ENCODE measurements at regions not wholly inside any gene's neighbourhood (a gene's known extent, or its start where the extent isn't known, plus 50 kb on each side); places are given as distances from the start of the nearest gene placed in this dataset.

DNA sequence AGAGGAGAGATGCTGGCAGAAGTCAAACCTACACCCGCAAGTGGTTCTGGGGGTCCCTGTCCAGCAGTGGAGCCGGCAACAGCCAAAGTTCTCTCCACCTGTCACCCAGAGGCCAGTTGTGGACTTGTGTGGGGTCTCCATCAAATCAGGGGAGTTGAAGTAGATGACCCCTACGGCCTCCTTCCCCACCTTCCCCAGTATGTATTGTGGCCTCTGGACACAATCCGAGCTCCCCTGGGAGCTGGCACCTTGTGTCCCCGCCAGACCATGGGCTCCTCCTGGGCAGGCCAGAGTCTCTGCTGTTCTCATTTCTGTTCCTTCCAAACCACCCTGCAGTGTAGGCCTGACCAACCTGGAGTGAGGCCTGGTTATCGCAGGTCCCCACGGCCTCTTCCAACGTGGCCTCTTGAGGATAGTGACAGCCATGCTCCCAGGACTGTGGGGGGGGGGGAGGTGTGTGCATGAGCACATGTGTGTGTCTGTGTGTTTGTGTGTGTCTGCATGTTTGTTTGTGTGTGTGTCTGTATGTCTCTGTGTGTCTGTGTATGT, 246.4 kb downstream of the MATN1 start:
- no peaks in the 10 kb centered on the region for H3K4me1 Mint-ChIP-seq (ENCODE audit: low read depth, unreplicated experiment)
- DNase-seq (ENCODE audit: low read depth): no peak
- H3K4me3 Mint-ChIP-seq (ENCODE audit: unreplicated experiment): no peak overlapping the region
- Histone ChIP-seq H3K27ac (ENCODE audit: low read depth, low read length) (no peak overlapping the region), H2AFZ (ENCODE audit: low read depth, low read length) (no peak overlapping the region), H3K36me3 (ENCODE audit: insufficient read depth, low read length) (no peaks in the 10 kb centered on the region), H3K79me2 (ENCODE audit: insufficient read depth, low read length) (no peaks in the 10 kb centered on the region), H4K20me1 (ENCODE audit: insufficient read depth, low read length) (no peaks in the 10 kb centered on the region), H3K4me3 (ENCODE audit: insufficient read depth, low read depth, low read length) (no peak overlapping the region), H3K4me2 (ENCODE audit: low read length) (no peak overlapping the region), H3K4me1 (ENCODE audit: insufficient read depth, low read length) (no peaks in the 10 kb centered on the region), H3K9ac (ENCODE audit: low read length) (no peak overlapping the region), H3K27me3 (ENCODE audit: insufficient read depth, low read length) (no peaks in the 10 kb centered on the region), H3K9me3 (ENCODE audit: insufficient read depth, low read depth, low read length) (peaks cover 3% of the 10 kb centered on the region)
- no peaks in the 10 kb centered on the region for H3K36me3 Mint-ChIP-seq (ENCODE audit: low read depth, unreplicated experiment)
- FAIRE-seq: no peak
- peaks cover 14% of the 10 kb centered on the region for H3K9me3 Mint-ChIP-seq (ENCODE audit: unreplicated experiment)
- peaks cover 27% of the 10 kb centered on the region for H3K27me3 Mint-ChIP-seq (ENCODE audit: low read depth, unreplicated experiment)
- no peak overlapping the region for H3K27ac Mint-ChIP-seq (ENCODE audit: unreplicated experiment)
- TF ChIP-seq CTCF (IDR thresholded peaks at IDR 0.05; ENCODE audit: insufficient read depth, low read depth, low read length) (no peak), EZH2 (IDR thresholded peaks at IDR 0.05; ENCODE audit: insufficient read depth, low read length) (no peak)

- Histone ChIP-seq H3K9ac (ENCODE audit: low read length) (no peak overlapping the region), H3K27ac (ENCODE audit: low read depth, low read length) (no peak overlapping the region), H3K79me2 (ENCODE audit: insufficient read depth, low read length) (no peaks in the 10 kb centered on the region), H3K27me3 (ENCODE audit: insufficient read depth, low read length) (no peaks in the 10 kb centered on the region), H3K9me3 (ENCODE audit: insufficient read depth, low read depth, low read length) (no peaks in the 10 kb centered on the region), H3K4me1 (ENCODE audit: insufficient read depth, low read length) (no peaks in the 10 kb centered on the region), H3K36me3 (ENCODE audit: insufficient read depth, low read length) (no peaks in the 10 kb centered on the region), H2AFZ (ENCODE audit: low read depth, low read length) (no peak overlapping the region), H3K4me3 (ENCODE audit: insufficient read depth, low read depth, low read length) (no peak overlapping the region), H3K4me2 (ENCODE audit: low read length) (no peak overlapping the region), H4K20me1 (ENCODE audit: insufficient read depth, low read length) (no peaks in the 10 kb centered on the region)
- no peak for TF ChIP-seq CTCF (IDR thresholded peaks at IDR 0.05; ENCODE audit: insufficient read depth, low read depth, low read length)
- TF ChIP-seq EZH2 (IDR thresholded peaks at IDR 0.05; ENCODE audit: insufficient read depth, low read length): no peak
- Mint-ChIP-seq H3K4me1 (ENCODE audit: low read depth, unreplicated experiment) (no peaks in the 10 kb centered on the region), H3K9me3 (ENCODE audit: unreplicated experiment) (peaks cover 9% of the 10 kb centered on the region), H3K27ac (ENCODE audit: unreplicated experiment) (no peak overlapping the region), H3K36me3 (ENCODE audit: low read depth, unreplicated experiment) (no peaks in the 10 kb centered on the region), H3K4me3 (ENCODE audit: unreplicated experiment) (no peak overlapping the region), H3K27me3 (ENCODE audit: low read depth, unreplicated experiment) (peaks cover 27% of the 10 kb centered on the region)
- FAIRE-seq (no peak), DNase-seq (ENCODE audit: low read depth) (no peak)
Measured at GRCh38 chr1:30476476-30476875, 246.9 kb downstream of the MATN1 start.

DNA sequence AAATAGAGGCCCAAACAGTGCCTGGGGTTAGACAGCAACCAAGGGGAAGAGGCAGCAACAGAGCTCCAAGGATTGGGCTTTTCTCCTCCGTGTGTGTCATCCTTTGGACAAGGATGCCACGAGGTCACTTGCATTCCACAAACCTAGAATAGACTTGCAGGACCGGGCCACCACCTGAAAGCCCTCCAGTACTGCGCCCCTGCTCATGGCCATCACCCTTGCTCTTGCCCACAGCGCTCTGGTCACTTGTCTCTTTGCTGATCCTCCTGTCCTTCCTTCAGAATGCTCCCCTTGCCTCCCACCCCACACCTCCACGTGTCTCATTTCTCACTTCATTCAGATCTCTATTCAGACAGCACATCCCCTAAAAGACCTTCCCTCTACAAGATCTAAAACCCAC, 247.4 kb downstream of the MATN1 start:
- H3K27ac Mint-ChIP-seq (ENCODE audit: unreplicated experiment): no peak overlapping the region
- no peak overlapping the region for H3K27ac ChIP-seq (ENCODE audit: low read depth, low read length)
- no peaks in the 10 kb centered on the region for H3K36me3 Mint-ChIP-seq (ENCODE audit: low read depth, unreplicated experiment)
- no peaks in the 10 kb centered on the region for H3K79me2 ChIP-seq (ENCODE audit: insufficient read depth, low read length)
- no peak overlapping the region for H3K4me3 Mint-ChIP-seq (ENCODE audit: unreplicated experiment)
- FAIRE-seq (no peak), DNase-seq (ENCODE audit: low read depth) (no peak)
- no peak overlapping the region for H3K4me2 ChIP-seq (ENCODE audit: low read length)
- no peaks in the 10 kb centered on the region for H4K20me1 ChIP-seq (ENCODE audit: insufficient read depth, low read length)
- TF ChIP-seq CTCF (IDR thresholded peaks at IDR 0.05; ENCODE audit: insufficient read depth, low read depth, low read length) (no peak), EZH2 (IDR thresholded peaks at IDR 0.05; ENCODE audit: insufficient read depth, low read length) (no peak)
- no peak overlapping the region for H2AFZ ChIP-seq (ENCODE audit: low read depth, low read length)
- H3K9me3 ChIP-seq (ENCODE audit: insufficient read depth, low read depth, low read length): no peaks in the 10 kb centered on the region
- no peaks in the 10 kb centered on the region for H3K36me3 ChIP-seq (ENCODE audit: insufficient read depth, low read length)
- H3K27me3 Mint-ChIP-seq (ENCODE audit: low read depth, unreplicated experiment): peaks cover 27% of the 10 kb centered on the region
- no peaks in the 10 kb centered on the region for H3K4me1 Mint-ChIP-seq (ENCODE audit: low read depth, unreplicated experiment)
- H3K9me3 Mint-ChIP-seq (ENCODE audit: unreplicated experiment): peaks cover 10% of the 10 kb centered on the region
- H3K9ac ChIP-seq (ENCODE audit: low read length): no peak overlapping the region
- H3K4me1 ChIP-seq (ENCODE audit: insufficient read depth, low read length): no peaks in the 10 kb centered on the region
- H3K4me3 ChIP-seq (ENCODE audit: insufficient read depth, low read depth, low read length): no peak overlapping the region
- H3K27me3 ChIP-seq (ENCODE audit: insufficient read depth, low read length): no peaks in the 10 kb centered on the region
